GM12878 (cell line): ENCODE measurements at regions not wholly inside any gene's neighbourhood (a gene's known extent, or its start where the extent isn't known, plus 50 kb on each side); places are given as distances from the start of the nearest gene placed in this dataset.

ENCODE experiments used
- ATAC-seq: fragments of 200-7000 bp; cut with Tn5 transposase; 3 replicates; pipeline ENCODE4 v1.9.1; 2020; ENCODE audit warnings: mild to moderate bottlenecking, moderate library complexity
- BruUV-seq: library from RNA; stranded (reverse); fragments of 400-500 nt; replicated peaks from 2 replicates; lab custom pipeline; 2021; lab: Mats Ljungman, UMichigan
- CTCF ChIA-PET: fragments of 300-600 bp; sonication (Branson Sonifier 250); formaldehyde crosslinking; extraction: SDS; loops from one replicate; lab custom pipeline; 2021; ENCODE audit warnings: inconsistent platforms; lab: Yijun Ruan, JAX
- POLR2A ChIA-PET: fragments of 350-600 bp; formaldehyde crosslinking; extraction: SDS; loops from one replicate; lab custom pipeline; 2021; ENCODE audit warnings: inconsistent platforms; lab: Charles Lee
- RAD21 ChIA-PET: fragments of 300-600 bp; sonication (Branson Sonifier 250); formaldehyde crosslinking; loops from one replicate; lab custom pipeline; 2023; ENCODE audit warnings: antibody characterized with exemption; ENCODE audit not compliant: unreplicated experiment; lab: Charles Lee
- SMC1A ChIA-PET: fragments of 300-600 bp; sonication (Branson Sonifier 250); formaldehyde crosslinking; loops from one replicate; lab custom pipeline; 2023; ENCODE audit not compliant: unreplicated experiment, uncharacterized antibody; lab: Charles Lee
- DNase-seq: peaks from one replicate; pipeline ENCODE4 v3.0.0-alpha.2; 2011; ENCODE audit warnings: low read depth, low spot score
- FAIRE-seq: peaks from 3 replicates; lab custom pipeline; 2011; peaks lifted over from hg19 to GRCh38; lab: Jason Lieb, UNC
- H2AFZ ChIP-seq: 2 replicates; pipeline ENCODE4 v1.6.0; 2011; ENCODE audit warnings: low read depth, low read length, control low read depth; ENCODE audit not compliant: control insufficient read depth
- H3K27ac ChIP-seq: 2 replicates; pipeline ENCODE4 v1.5.1; 2011; ENCODE audit warnings: control low read depth; ENCODE audit not compliant: control insufficient read depth, insufficient read depth
- H3K27me3 ChIP-seq, 2 experiments: replicated peaks in 1 of 2; 2 replicates each; pipeline versions ENCODE4 v1.6.0 to v1.6.1; 2011; ENCODE audit warnings: low read length in 1 of 2; ENCODE audit not compliant: control insufficient read depth in 2 of 2, insufficient read depth in 2 of 2
- H3K36me3 ChIP-seq, 2 experiments: 2 replicates each; pipeline ENCODE4 v1.5.1; 2011; ENCODE audit warnings: low read length in 1 of 2; ENCODE audit not compliant: control insufficient read depth in 2 of 2, insufficient read depth in 2 of 2
- H3K4me1 ChIP-seq: 2 replicates; pipeline ENCODE4 v1.6.1; 2011; ENCODE audit warnings: mild to moderate bottlenecking, low read length, moderate library complexity, mixed read lengths; ENCODE audit not compliant: control insufficient read depth, insufficient read depth
- H3K4me2 ChIP-seq: 2 replicates; pipeline ENCODE4 v1.6.0; 2011; ENCODE audit warnings: control low read depth; ENCODE audit not compliant: control insufficient read depth, insufficient read depth
- H3K4me3 ChIP-seq: fragments of 200-600 bp; sonication (generic); 2 replicates; pipeline ENCODE4 v1.5.1; 2016
- H3K79me2 ChIP-seq: 2 replicates; pipeline ENCODE4 v1.6.0; 2011; ENCODE audit warnings: low read length; ENCODE audit not compliant: control insufficient read depth, insufficient read depth
- H3K9ac ChIP-seq: 2 replicates; pipeline ENCODE4 v1.8.0; 2011; ENCODE audit warnings: low read length, control low read depth, mixed read lengths; ENCODE audit not compliant: control insufficient read depth, insufficient read depth
- H3K9me3 ChIP-seq: replicated peaks from 3 replicates; pipeline ENCODE4 v1.5.1; 2011; ENCODE audit warnings: mild to moderate bottlenecking, low read length; ENCODE audit not compliant: control insufficient read depth, insufficient read depth
- H4K20me1 ChIP-seq: 2 replicates; pipeline ENCODE4 v1.6.0; 2011; ENCODE audit not compliant: control insufficient read depth, insufficient read depth
- ATF7 ChIP-seq: fragments of 450-650 bp; IDR thresholded peaks from 2 replicates; pipeline ENCODE4 v1.6.1; 2016; ENCODE audit warnings: low read depth, mild to moderate bottlenecking
- BCL11A ChIP-seq: IDR thresholded peaks from 2 replicates; pipeline ENCODE4 v1.6.1; 2011; ENCODE audit warnings: low read depth, low read length
- CEBPB ChIP-seq, 2 experiments: fragments of 150-350 bp in 1 of 2; IDR thresholded peaks; 2 replicates each; pipeline ENCODE4 v1.6.1; 2012 to 2014; ENCODE audit warnings: low read depth in 2 of 2, low read length in 2 of 2, borderline replicate concordance in 1 of 2, inconsistent platforms in 1 of 2
- CTCF ChIP-seq, 3 experiments: IDR thresholded peaks in 2 of 3; conservative IDR thresholded peaks in 1 of 3; 2 replicates each; pipeline ENCODE4 v1.5.1; 2011; ENCODE audit warnings: low read depth in 3 of 3, low read length in 3 of 3, mild to moderate bottlenecking in 3 of 3, control low read depth in 2 of 3, moderate library complexity in 2 of 3, inconsistent platforms in 1 of 3, mixed read lengths in 1 of 3; ENCODE audit not compliant: control insufficient read depth in 2 of 3, insufficient read depth in 1 of 3; ENCODE audit errors: extremely low read depth in 1 of 3
- E4F1 ChIP-seq: fragments of 450-650 bp; IDR thresholded peaks from 2 replicates; pipeline ENCODE4 v1.6.1; 2018; ENCODE audit warnings: borderline replicate concordance, mild to moderate bottlenecking; ENCODE audit not compliant: partially characterized antibody
- JUNB ChIP-seq: IDR thresholded peaks from 2 replicates; pipeline ENCODE4 v1.6.1; 2016; ENCODE audit warnings: antibody characterized with exemption, mild to moderate bottlenecking
- NRF1 ChIP-seq: conservative IDR thresholded peaks from 2 replicates; pipeline ENCODE4 v1.6.1; 2011; ENCODE audit warnings: mild to moderate bottlenecking, low read depth, low read length, improper control_type of control experiment
- SIN3A ChIP-seq: IDR thresholded peaks from 2 replicates; pipeline ENCODE4 v1.6.1; 2012; ENCODE audit warnings: low read depth, low read length, improper control_type of control experiment
- SMARCA5 ChIP-seq: fragments of 450-650 bp; IDR thresholded peaks from 2 replicates; pipeline ENCODE4 v1.6.1; 2017; ENCODE audit warnings: mild to moderate bottlenecking
- WGBS: methylation state at CpG from one replicate; pipeline ENCODE4 v1.1.6; 2016; ENCODE audit warnings: low lambda C conversion rate; ENCODE audit not compliant: insufficient replicate concordance, insufficient coverage; ENCODE audit errors: missing lambda C conversion rate; 5-methylcytosine and 5-hydroxymethylcytosine counted together
- in situ Hi-C: fragments of 300-500 bp; cut with MboI; formaldehyde crosslinking; loops from 9 replicates; pipeline ENCODE4 v1.14.3; 2018; ENCODE audit warnings: mixed read lengths
- intact Hi-C: fragments of 100-400 bp; cut with micrococcal nuclease; formaldehyde crosslinking; loops from one replicate; pipeline ENCODE4 v1.14.2; 2022; ENCODE audit not compliant: unreplicated experiment

- Histone ChIP-seq H3K27ac (no peak overlapping the region), H3K36me3 (no peaks in the 10 kb centered on the region), H3K4me1 (no peaks in the 10 kb centered on the region), H3K79me2 (no peaks in the 10 kb centered on the region), H3K4me3 (no peak overlapping the region)
- 5% methylated on average over 1 of the region's 1 CpG for WGBS
- TF ChIP-seq CEBPB (IDR thresholded peaks at IDR 0.05; ENCODE audit: borderline replicate concordance in 1 of 2, low read depth in 2 of 2, low read length in 2 of 2), result no peak
- peak; percentile 54 for TF ChIP-seq JUNB
- TF ChIP-seq SIN3A, result no peak
- no peak for TF ChIP-seq NRF1
- no peak for TF ChIP-seq CTCF (IDR thresholded peaks at IDR 0.05 in 2 of 3, conservative IDR thresholded peaks at IDR 0.05 in 1 of 3; ENCODE audit: control insufficient read depth in 2 of 3, extremely low read depth in 1 of 3, insufficient read depth in 1 of 3, low read depth in 3 of 3, low read length in 3 of 3)
- no peak for TF ChIP-seq SMARCA5
- TF ChIP-seq E4F1, result no peak
- TF ChIP-seq ATF7, result peak; percentile 56
- no peak for TF ChIP-seq BCL11A
- TF ChIP-seq, all 136 proteins: peak for 2
- FAIRE-seq (no peak), ATAC-seq (peak; percentile 35; the same call in 2 of the 3 replicates), DNase-seq (no peak)
- no peaks in the 10 kb centered on the region for H4K20me1 ChIP-seq
- H3K9me3 ChIP-seq, result no peaks in the 10 kb centered on the region
- H3K27me3 ChIP-seq, result no peaks in the 10 kb centered on the region; a peak in 1 of 4 replicates
- no TSS peak for BruUV-seq
- CTCF ChIA-PET, result interaction anchor here (1.3 kb wide), 1 partner anchor 9 kb away, joined by 3 read pairs; no protein-coding TSS in a partner anchor
- POLR2A ChIA-PET, result no interaction called here
- no peak overlapping the region for H3K9ac ChIP-seq
- no peak overlapping the region for H2AFZ ChIP-seq
- RAD21 ChIA-PET, result no interaction called here
- intact Hi-C loops (no loop called here), in situ Hi-C loops (no loop called here)
- SMC1A ChIA-PET, result interaction anchor here (1.0 to 2.1 kb wide), 2 partner anchors 17 to 46 kb away, joined by 3 to 4 read pairs; no protein-coding TSS in a partner anchor
- H3K4me2 ChIP-seq, result no peak overlapping the region
Measured at GRCh38 chr6:101341926-101342325, 51.6 kb upstream of the GRIK2 start.
